Uterus (tissue), 2 donors: ENCODE measurements at regions not wholly inside any gene's neighbourhood (a gene's known extent, or its start where the extent isn't known, plus 50 kb on each side); places are given as distances from the start of the nearest gene placed in this dataset.

Experiments used
- POLR2A ChIP-seq, 2 donors: fragments of 450-650 bp; IDR thresholded peaks; one replicate each; pipeline ENCODE4 v1.6.1; 2016; ENCODE audit warnings: antibody characterized with exemption in 2 of 2, mild to moderate bottlenecking in 1 of 2, moderate library complexity in 1 of 2
- TF ChIP-seq, protein P1 (sequence below), 4 experiments: fragments of 200-600 bp in 2 of 4; fragments of 450-650 bp in 2 of 4; sonication (generic) in 2 of 4; IDR thresholded peaks; one replicate each; pipeline ENCODE4 v1.5.1; 2016 to 2019; ENCODE audit warnings: antibody characterized with exemption in 4 of 4, mild to moderate bottlenecking in 2 of 4, moderate library complexity in 1 of 4

DNA sequence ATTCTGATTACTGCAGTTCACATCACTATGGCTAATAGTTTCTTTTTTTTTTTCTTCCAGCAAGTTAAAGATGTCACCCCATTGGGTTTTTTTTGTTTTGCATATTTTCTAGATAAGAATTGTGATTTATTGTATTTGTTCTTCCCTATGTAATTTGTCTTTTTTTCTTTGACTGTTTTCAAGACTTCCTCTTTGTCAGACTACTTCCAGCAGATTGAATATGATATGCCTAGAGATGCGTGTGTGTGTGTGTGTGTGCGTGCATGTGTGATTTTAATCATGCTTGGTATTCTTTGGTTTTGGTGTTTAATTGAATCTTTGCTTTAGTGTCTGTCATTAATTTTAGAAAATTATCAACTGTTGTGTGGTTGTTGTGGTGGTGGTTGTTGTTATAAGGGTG is 166.7 kb upstream of the SLC39A10 start:
- no peak for TF ChIP-seq POLR2A (IDR thresholded peaks at IDR 0.05)
- TF ChIP-seq, protein P1, sequence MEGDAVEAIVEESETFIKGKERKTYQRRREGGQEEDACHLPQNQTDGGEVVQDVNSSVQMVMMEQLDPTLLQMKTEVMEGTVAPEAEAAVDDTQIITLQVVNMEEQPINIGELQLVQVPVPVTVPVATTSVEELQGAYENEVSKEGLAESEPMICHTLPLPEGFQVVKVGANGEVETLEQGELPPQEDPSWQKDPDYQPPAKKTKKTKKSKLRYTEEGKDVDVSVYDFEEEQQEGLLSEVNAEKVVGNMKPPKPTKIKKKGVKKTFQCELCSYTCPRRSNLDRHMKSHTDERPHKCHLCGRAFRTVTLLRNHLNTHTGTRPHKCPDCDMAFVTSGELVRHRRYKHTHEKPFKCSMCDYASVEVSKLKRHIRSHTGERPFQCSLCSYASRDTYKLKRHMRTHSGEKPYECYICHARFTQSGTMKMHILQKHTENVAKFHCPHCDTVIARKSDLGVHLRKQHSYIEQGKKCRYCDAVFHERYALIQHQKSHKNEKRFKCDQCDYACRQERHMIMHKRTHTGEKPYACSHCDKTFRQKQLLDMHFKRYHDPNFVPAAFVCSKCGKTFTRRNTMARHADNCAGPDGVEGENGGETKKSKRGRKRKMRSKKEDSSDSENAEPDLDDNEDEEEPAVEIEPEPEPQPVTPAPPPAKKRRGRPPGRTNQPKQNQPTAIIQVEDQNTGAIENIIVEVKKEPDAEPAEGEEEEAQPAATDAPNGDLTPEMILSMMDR (IDR thresholded peaks at IDR 0.05): no peak
